ENCODE measurements at regions not wholly inside any gene's neighbourhood (a gene's known extent, or its start where the extent isn't known, plus 50 kb on each side); places are given as distances from the start of the nearest gene placed in this dataset.

DNA sequence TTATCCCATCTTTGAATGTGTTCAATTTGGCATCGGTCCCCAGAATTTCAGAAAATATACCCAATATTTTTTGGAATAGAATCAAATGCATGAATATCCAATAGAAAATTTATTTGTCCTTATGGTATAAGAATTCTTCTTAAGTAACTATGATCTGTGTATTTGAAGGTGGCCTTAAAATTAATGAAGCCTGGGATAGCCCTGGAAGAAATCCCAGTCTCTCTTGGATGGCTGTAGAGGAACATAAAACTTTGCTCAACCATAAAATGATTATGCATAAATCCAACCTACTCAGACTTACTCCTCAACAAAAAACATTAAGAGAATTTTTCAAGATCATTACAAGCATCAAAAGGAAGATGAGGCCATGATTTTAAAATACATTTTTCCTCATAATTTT lies 269.4 kb upstream of the SMIM31 start:
- TF ChIP-seq NR1H2 (CRISPR knock-in tag; IDR thresholded peaks at IDR 0.05) (no peak), NR2C2 (CRISPR knock-in tag; IDR thresholded peaks at IDR 0.05) (no peak)
- TF ChIP-seq, protein P1, sequence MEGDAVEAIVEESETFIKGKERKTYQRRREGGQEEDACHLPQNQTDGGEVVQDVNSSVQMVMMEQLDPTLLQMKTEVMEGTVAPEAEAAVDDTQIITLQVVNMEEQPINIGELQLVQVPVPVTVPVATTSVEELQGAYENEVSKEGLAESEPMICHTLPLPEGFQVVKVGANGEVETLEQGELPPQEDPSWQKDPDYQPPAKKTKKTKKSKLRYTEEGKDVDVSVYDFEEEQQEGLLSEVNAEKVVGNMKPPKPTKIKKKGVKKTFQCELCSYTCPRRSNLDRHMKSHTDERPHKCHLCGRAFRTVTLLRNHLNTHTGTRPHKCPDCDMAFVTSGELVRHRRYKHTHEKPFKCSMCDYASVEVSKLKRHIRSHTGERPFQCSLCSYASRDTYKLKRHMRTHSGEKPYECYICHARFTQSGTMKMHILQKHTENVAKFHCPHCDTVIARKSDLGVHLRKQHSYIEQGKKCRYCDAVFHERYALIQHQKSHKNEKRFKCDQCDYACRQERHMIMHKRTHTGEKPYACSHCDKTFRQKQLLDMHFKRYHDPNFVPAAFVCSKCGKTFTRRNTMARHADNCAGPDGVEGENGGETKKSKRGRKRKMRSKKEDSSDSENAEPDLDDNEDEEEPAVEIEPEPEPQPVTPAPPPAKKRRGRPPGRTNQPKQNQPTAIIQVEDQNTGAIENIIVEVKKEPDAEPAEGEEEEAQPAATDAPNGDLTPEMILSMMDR (IDR thresholded peaks at IDR 0.05) = no peak

All from WTC11 (cell line).